ENCODE measurements at regions not wholly inside any gene's neighbourhood (a gene's known extent, or its start where the extent isn't known, plus 50 kb on each side); places are given as distances from the start of the nearest gene placed in this dataset.

GRCh38 chr1:209073879-209074278 is 509.6 kb upstream of the CAMK1G start:
- no peak overlapping the region for H3K9ac ChIP-seq (ENCODE audit: low read length)
- no peak overlapping the region for H3K4me3 ChIP-seq (ENCODE audit: low read length)
- H3K9me3 ChIP-seq (ENCODE audit: control insufficient read depth, low read depth, low read length) = no peaks in the 10 kb centered on the region
- no peaks in the 10 kb centered on the region for H3K4me1 ChIP-seq (ENCODE audit: control insufficient read depth, low read depth, low read length)
- H3K27ac ChIP-seq (ENCODE audit: low read length) = no peak overlapping the region
- H3K27me3 ChIP-seq (ENCODE audit: control insufficient read depth, insufficient read depth, low read length) = no peaks in the 10 kb centered on the region
- no peaks in the 10 kb centered on the region for H3K36me3 ChIP-seq (ENCODE audit: control insufficient read depth, low read depth, low read length)

GRCh38 chr1:209074575-209075250 is 508.8 kb upstream of the CAMK1G start:
- Histone ChIP-seq H3K36me3 (ENCODE audit: control insufficient read depth, low read depth, low read length) (no peaks in the 10 kb centered on the region), H3K9me3 (ENCODE audit: control insufficient read depth, low read depth, low read length) (no peaks in the 10 kb centered on the region), H3K4me3 (ENCODE audit: low read length) (no peak overlapping the region), H3K27me3 (ENCODE audit: control insufficient read depth, insufficient read depth, low read length) (no peaks in the 10 kb centered on the region), H3K27ac (ENCODE audit: low read length) (no peak overlapping the region), H3K9ac (ENCODE audit: low read length) (no peak overlapping the region), H3K4me1 (ENCODE audit: control insufficient read depth, low read depth, low read length) (no peaks in the 10 kb centered on the region)

DNA sequence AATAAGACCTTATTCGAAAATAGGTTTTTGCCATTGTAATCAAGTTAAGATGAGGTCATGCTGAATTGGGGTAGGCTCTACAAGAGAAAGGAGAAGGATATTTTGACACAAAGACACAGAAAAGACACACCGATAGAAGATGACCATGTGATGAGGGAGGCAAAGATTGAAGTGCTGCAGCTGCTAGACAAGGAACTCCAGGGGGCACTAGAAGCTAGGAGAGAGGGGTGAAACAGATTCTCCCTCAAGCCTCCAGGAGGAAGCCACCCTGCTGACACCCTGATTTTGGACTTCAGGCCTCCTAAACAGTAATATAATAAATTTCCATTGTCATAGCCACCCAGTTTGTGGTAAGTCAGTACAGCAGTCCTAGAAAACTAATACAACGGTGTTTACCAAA is 506.8 kb upstream of the CAMK1G start:
- no peaks in the 10 kb centered on the region for H3K9me3 ChIP-seq (ENCODE audit: control insufficient read depth, low read depth, low read length)
- no peak overlapping the region for H3K27ac ChIP-seq (ENCODE audit: low read length)
- no peak overlapping the region for H3K9ac ChIP-seq (ENCODE audit: low read length)
- H3K4me3 ChIP-seq (ENCODE audit: low read length) = no peak overlapping the region
- H3K27me3 ChIP-seq (ENCODE audit: control insufficient read depth, insufficient read depth, low read length) = no peaks in the 10 kb centered on the region
- no peaks in the 10 kb centered on the region for H3K36me3 ChIP-seq (ENCODE audit: control insufficient read depth, low read depth, low read length)
- peaks cover 6% of the 10 kb centered on the region for H3K4me1 ChIP-seq (ENCODE audit: control insufficient read depth, low read depth, low read length)

GRCh38 chr1:209080170-209080781 is 503.2 kb upstream of the CAMK1G start:
- Histone ChIP-seq H3K4me1 (ENCODE audit: control insufficient read depth, low read depth, low read length) (peaks cover 6% of the 10 kb centered on the region), H3K27ac (ENCODE audit: low read length) (no peak overlapping the region), H3K4me3 (ENCODE audit: low read length) (no peak overlapping the region), H3K9me3 (ENCODE audit: control insufficient read depth, low read depth, low read length) (no peaks in the 10 kb centered on the region), H3K9ac (ENCODE audit: low read length) (no peak overlapping the region), H3K36me3 (ENCODE audit: control insufficient read depth, low read depth, low read length) (no peaks in the 10 kb centered on the region), H3K27me3 (ENCODE audit: control insufficient read depth, insufficient read depth, low read length) (no peaks in the 10 kb centered on the region)

DNA sequence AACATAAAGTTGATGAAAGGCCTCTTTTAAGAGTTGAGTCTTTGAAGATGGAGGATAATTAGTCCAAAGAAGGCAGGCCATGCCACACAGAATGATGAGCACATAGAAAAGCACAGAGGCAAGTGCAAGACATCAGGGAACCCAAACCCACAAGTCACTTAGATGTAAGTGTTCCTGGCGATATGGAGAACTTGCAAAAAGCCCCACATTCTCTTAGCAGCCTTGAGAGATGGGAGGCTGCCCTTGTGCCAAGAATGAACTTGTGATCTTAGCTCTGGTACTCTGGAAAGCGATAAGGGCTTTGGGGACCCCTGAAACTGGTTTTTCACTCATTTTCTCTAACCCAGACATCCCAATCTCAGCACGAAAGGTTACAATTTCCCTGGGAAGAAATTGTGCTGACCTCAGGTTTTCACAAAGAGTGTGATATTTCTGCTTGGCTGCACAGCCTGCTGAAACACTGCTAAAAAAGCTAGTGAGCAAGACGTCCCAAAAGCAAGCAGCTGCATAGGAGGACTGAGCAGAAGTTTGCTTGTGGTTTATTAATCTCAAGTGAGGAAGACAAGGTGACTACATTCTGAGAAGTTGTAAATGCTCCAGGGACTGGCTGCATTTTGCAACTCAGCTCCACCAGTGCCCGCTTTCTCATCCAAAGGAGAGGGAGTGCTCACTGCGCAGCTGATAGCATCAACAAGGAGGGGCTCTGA is 496.9 kb upstream of the CAMK1G start:
- Histone ChIP-seq H3K9me3 (ENCODE audit: control insufficient read depth, low read depth, low read length) (no peaks in the 10 kb centered on the region), H3K9ac (ENCODE audit: low read length) (no peak overlapping the region), H3K36me3 (ENCODE audit: control insufficient read depth, low read depth, low read length) (no peaks in the 10 kb centered on the region), H3K27me3 (ENCODE audit: control insufficient read depth, insufficient read depth, low read length) (no peaks in the 10 kb centered on the region), H3K27ac (ENCODE audit: low read length) (no peak overlapping the region), H3K4me3 (ENCODE audit: low read length) (no peak overlapping the region), H3K4me1 (ENCODE audit: control insufficient read depth, low read depth, low read length) (no peaks in the 10 kb centered on the region)

- H3K4me1 ChIP-seq (ENCODE audit: control insufficient read depth, low read depth, low read length) = no peaks in the 10 kb centered on the region
- H3K27ac ChIP-seq (ENCODE audit: low read length) = no peak overlapping the region
- no peaks in the 10 kb centered on the region for H3K27me3 ChIP-seq (ENCODE audit: control insufficient read depth, insufficient read depth, low read length)
- no peak overlapping the region for H3K9ac ChIP-seq (ENCODE audit: low read length)
- no peaks in the 10 kb centered on the region for H3K9me3 ChIP-seq (ENCODE audit: control insufficient read depth, low read depth, low read length)
- no peak overlapping the region for H3K4me3 ChIP-seq (ENCODE audit: low read length)
- no peaks in the 10 kb centered on the region for H3K36me3 ChIP-seq (ENCODE audit: control insufficient read depth, low read depth, low read length)
Observed at GRCh38 chr1:209094384-209094783, 489.1 kb upstream of the CAMK1G start.

DNA sequence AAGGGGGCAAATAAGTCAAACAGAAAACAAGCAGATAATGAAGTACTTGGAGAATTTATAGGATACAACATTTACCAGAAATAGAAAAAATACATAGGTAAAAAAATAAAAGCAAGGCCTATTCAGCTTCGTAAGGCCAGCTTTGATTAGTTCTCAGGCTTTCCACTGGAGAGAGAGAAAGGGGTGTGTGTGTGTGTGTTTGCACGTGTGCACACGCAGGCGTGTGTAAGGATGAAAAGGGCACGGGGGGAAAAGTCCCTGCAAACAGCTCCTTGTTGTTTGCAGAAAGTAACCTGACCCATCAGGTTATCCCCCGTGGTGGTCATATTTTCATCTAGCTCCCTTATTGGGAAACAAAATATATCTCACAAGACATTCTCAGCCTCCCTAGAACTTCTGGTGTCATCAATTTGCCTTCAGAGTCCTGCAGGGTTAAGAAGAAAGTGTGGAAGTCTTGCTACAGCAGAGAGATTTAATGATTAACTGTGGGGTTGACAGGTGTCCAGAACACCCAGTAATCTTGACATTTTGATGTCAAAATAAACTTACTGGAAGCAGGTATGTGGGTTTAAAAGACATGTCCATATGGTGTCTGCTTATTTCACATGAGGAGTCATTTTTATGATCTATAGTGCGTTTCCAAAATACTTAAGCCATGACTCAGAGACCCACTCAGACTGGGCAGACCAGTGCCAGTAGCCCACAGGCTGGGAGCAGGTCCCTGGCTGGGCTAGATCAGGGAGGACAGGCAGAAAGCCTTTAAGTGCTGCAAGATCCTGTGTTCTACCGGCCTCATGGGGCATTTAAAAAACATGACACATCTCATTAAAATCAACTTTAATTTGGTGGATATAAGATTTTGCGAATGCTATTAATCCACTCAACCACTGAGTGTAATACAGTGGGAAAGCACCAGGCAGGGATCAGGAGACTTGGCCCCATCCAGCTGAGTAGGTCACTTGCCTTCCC is 487.6 kb upstream of the CAMK1G start:
- H3K9me3 ChIP-seq (ENCODE audit: control insufficient read depth, low read depth, low read length) = no peaks in the 10 kb centered on the region
- H3K9ac ChIP-seq (ENCODE audit: low read length) = no peak overlapping the region
- H3K4me1 ChIP-seq (ENCODE audit: control insufficient read depth, low read depth, low read length) = no peaks in the 10 kb centered on the region
- no peaks in the 10 kb centered on the region for H3K36me3 ChIP-seq (ENCODE audit: control insufficient read depth, low read depth, low read length)
- H3K27ac ChIP-seq (ENCODE audit: low read length) = no peak overlapping the region
- no peaks in the 10 kb centered on the region for H3K27me3 ChIP-seq (ENCODE audit: control insufficient read depth, insufficient read depth, low read length)
- no peak overlapping the region for H3K4me3 ChIP-seq (ENCODE audit: low read length)

- H3K4me1 ChIP-seq (ENCODE audit: control insufficient read depth, low read depth, low read length) = peaks cover 1% of the 10 kb centered on the region
- no peaks in the 10 kb centered on the region for H3K27me3 ChIP-seq (ENCODE audit: control insufficient read depth, insufficient read depth, low read length)
- H3K27ac ChIP-seq (ENCODE audit: low read length) = no peak overlapping the region
- H3K9ac ChIP-seq (ENCODE audit: low read length) = no peak overlapping the region
- no peaks in the 10 kb centered on the region for H3K36me3 ChIP-seq (ENCODE audit: control insufficient read depth, low read depth, low read length)
- H3K4me3 ChIP-seq (ENCODE audit: low read length) = no peak overlapping the region
- no peaks in the 10 kb centered on the region for H3K9me3 ChIP-seq (ENCODE audit: control insufficient read depth, low read depth, low read length)
Observed at GRCh38 chr1:209100460-209100859, 483.1 kb upstream of the CAMK1G start.

GRCh38 chr1:209101106-209101505 is 482.4 kb upstream of the CAMK1G start:
- no peak overlapping the region for H3K27ac ChIP-seq (ENCODE audit: low read length)
- H3K9ac ChIP-seq (ENCODE audit: low read length) = no peak overlapping the region
- no peak overlapping the region for H3K4me3 ChIP-seq (ENCODE audit: low read length)
- no peaks in the 10 kb centered on the region for H3K9me3 ChIP-seq (ENCODE audit: control insufficient read depth, low read depth, low read length)
- H3K27me3 ChIP-seq (ENCODE audit: control insufficient read depth, insufficient read depth, low read length) = no peaks in the 10 kb centered on the region
- no peaks in the 10 kb centered on the region for H3K36me3 ChIP-seq (ENCODE audit: control insufficient read depth, low read depth, low read length)
- peaks cover 3% of the 10 kb centered on the region for H3K4me1 ChIP-seq (ENCODE audit: control insufficient read depth, low read depth, low read length)

DNA sequence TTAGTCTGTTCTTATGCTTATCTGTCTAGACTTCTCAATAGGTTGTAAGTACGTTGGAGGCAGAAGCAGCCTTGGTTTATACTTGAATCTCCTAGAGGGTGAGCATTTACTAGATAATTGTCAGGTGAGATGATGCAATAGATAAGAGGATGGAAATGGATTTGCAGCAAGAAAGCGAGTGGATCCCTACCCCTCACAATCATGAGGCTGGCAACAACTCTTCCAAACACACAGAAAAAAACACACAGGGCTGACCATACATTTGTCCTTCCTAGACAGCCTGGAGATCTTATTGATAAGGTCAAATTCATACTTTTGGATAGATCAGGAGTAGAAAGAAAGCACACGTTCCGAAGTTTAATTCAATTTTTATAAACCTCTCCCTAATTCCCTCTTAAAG is 481.4 kb upstream of the CAMK1G start:
- H3K4me1 ChIP-seq (ENCODE audit: control insufficient read depth, low read depth, low read length) = peaks cover 9% of the 10 kb centered on the region
- H3K9me3 ChIP-seq (ENCODE audit: control insufficient read depth, low read depth, low read length) = no peaks in the 10 kb centered on the region
- H3K36me3 ChIP-seq (ENCODE audit: control insufficient read depth, low read depth, low read length) = no peaks in the 10 kb centered on the region
- H3K9ac ChIP-seq (ENCODE audit: low read length) = no peak overlapping the region
- H3K27ac ChIP-seq (ENCODE audit: low read length) = no peak overlapping the region
- no peak overlapping the region for H3K4me3 ChIP-seq (ENCODE audit: low read length)
- no peaks in the 10 kb centered on the region for H3K27me3 ChIP-seq (ENCODE audit: control insufficient read depth, insufficient read depth, low read length)

DNA sequence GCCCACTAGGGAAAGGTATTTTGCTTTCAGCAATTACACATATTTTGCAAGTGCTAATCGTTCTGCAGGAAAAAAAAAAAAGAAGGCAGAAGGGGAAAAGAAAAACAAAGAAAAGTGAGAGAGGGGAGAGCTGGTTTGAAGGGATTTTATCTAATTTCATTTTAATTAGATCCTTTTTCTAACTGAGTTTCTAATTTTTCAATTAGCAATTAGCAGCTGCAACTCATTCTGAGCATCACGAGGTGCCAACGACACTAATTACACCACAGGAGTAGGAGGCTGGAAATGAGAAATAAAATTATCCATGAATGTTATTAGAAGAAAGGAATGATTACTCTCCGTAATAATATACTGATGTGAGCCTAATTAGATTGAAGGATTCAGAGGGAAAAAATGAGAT is 481.0 kb upstream of the CAMK1G start:
- Histone ChIP-seq H3K9ac (ENCODE audit: low read length) (no peak overlapping the region), H3K4me1 (ENCODE audit: control insufficient read depth, low read depth, low read length) (peaks cover 9% of the 10 kb centered on the region), H3K27me3 (ENCODE audit: control insufficient read depth, insufficient read depth, low read length) (no peaks in the 10 kb centered on the region), H3K27ac (ENCODE audit: low read length) (no peak overlapping the region), H3K9me3 (ENCODE audit: control insufficient read depth, low read depth, low read length) (no peaks in the 10 kb centered on the region), H3K4me3 (ENCODE audit: low read length) (no peak overlapping the region), H3K36me3 (ENCODE audit: control insufficient read depth, low read depth, low read length) (no peaks in the 10 kb centered on the region)

Data from iPS-18a (cell line).